ENCODE measurements at regions not wholly inside any gene's neighbourhood (a gene's known extent, or its start where the extent isn't known, plus 50 kb on each side); places are given as distances from the start of the nearest gene placed in this dataset.
"Not testable (repeated sequence)": the region's sequence is repeated elsewhere in the genome, so short reads cannot be mapped to it uniquely, and the experiment has no call there.

- no peaks in the 10 kb centered on the region for H3K4me1 ChIP-seq (ENCODE audit: insufficient read depth, poor library complexity, severe bottlenecking)
- H3K36me3 ChIP-seq (ENCODE audit: low read depth) = no peaks in the 10 kb centered on the region
- H3K27ac ChIP-seq (ENCODE audit: poor library complexity, severe bottlenecking) = no peak overlapping the region
- H3K27me3 ChIP-seq (ENCODE audit: insufficient read depth, poor library complexity, severe bottlenecking) = no peaks in the 10 kb centered on the region
- peaks cover 2% of the 10 kb centered on the region for H3K9me3 ChIP-seq (ENCODE audit: severe bottlenecking)
- DNase-seq (ENCODE audit: low spot score) (no peak), ATAC-seq (ENCODE audit: low read depth) (no peak)
- TF ChIP-seq, protein P1, sequence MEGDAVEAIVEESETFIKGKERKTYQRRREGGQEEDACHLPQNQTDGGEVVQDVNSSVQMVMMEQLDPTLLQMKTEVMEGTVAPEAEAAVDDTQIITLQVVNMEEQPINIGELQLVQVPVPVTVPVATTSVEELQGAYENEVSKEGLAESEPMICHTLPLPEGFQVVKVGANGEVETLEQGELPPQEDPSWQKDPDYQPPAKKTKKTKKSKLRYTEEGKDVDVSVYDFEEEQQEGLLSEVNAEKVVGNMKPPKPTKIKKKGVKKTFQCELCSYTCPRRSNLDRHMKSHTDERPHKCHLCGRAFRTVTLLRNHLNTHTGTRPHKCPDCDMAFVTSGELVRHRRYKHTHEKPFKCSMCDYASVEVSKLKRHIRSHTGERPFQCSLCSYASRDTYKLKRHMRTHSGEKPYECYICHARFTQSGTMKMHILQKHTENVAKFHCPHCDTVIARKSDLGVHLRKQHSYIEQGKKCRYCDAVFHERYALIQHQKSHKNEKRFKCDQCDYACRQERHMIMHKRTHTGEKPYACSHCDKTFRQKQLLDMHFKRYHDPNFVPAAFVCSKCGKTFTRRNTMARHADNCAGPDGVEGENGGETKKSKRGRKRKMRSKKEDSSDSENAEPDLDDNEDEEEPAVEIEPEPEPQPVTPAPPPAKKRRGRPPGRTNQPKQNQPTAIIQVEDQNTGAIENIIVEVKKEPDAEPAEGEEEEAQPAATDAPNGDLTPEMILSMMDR (IDR thresholded peaks at IDR 0.05; ENCODE audit: poor library complexity, severe bottlenecking) = no peak
- H3K4me3 ChIP-seq (ENCODE audit: severe bottlenecking) = no peak overlapping the region
These were observed 108.8 kb downstream of the EFHB start for GRCh38 chr3:19825193-19825592.

GRCh38 chr3:19822805-19823204 is 111.2 kb downstream of the EFHB start:
- Histone ChIP-seq H3K9me3 (ENCODE audit: severe bottlenecking) (no peaks in the 10 kb centered on the region), H3K27me3 (ENCODE audit: insufficient read depth, poor library complexity, severe bottlenecking) (no peaks in the 10 kb centered on the region), H3K27ac (ENCODE audit: poor library complexity, severe bottlenecking) (no peak overlapping the region), H3K4me3 (ENCODE audit: severe bottlenecking) (no peak overlapping the region), H3K36me3 (ENCODE audit: low read depth) (no peaks in the 10 kb centered on the region), H3K4me1 (ENCODE audit: insufficient read depth, poor library complexity, severe bottlenecking) (no peaks in the 10 kb centered on the region)
- ATAC-seq (ENCODE audit: low read depth) = no peak
- DNase-seq (ENCODE audit: low spot score) = no peak
- TF ChIP-seq, protein P1 (IDR thresholded peaks at IDR 0.05; ENCODE audit: poor library complexity, severe bottlenecking) = no peak

DNA sequence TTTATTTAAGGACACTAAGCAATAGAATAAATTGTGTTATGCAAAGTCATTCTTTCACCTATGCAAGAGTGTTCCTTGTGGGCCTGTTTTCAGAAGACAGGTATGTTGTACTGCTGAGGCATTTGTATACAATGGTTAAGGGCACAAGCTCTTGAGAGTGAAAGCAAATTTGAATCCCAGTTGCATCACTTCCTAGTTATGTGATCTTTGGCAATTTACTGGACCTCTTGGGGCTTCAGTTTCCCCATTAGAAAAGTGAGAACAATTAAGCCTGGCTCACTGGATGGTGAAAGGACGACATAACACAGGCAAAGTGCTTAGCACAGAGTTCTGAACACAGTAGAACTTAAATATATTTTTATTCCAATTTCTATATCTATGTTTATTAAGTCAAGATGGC is 117.4 kb downstream of the EFHB start:
- DNase-seq (ENCODE audit: low spot score) = no peak
- Histone ChIP-seq H3K36me3 (ENCODE audit: low read depth) (no peaks in the 10 kb centered on the region), H3K4me3 (ENCODE audit: severe bottlenecking) (no peak overlapping the region), H3K27ac (ENCODE audit: poor library complexity, severe bottlenecking) (no peak overlapping the region), H3K4me1 (ENCODE audit: insufficient read depth, poor library complexity, severe bottlenecking) (no peaks in the 10 kb centered on the region), H3K9me3 (ENCODE audit: severe bottlenecking) (no peaks in the 10 kb centered on the region), H3K27me3 (ENCODE audit: insufficient read depth, poor library complexity, severe bottlenecking) (no peaks in the 10 kb centered on the region)
- ATAC-seq (ENCODE audit: low read depth) = no peak
- TF ChIP-seq, protein P1 (IDR thresholded peaks at IDR 0.05; ENCODE audit: poor library complexity, severe bottlenecking) = no peak

DNA sequence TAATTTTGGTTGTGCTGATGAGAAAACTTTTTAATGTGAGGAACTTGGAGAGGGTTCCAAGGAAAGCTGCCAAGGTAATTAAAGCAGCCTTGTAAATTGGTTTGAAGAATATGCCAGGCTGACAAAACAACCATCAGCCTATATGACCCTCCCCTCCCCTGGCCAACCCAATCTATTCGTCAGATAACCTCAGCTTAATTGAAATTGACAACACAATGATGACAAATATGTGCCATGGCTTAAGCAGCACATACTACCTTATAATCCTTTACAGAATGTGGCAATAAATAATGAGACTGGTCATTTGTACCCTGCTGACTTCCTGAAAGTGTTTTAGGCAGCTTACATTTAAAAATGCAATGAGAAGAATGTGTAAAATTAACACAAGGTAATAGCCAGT is 118.2 kb downstream of the EFHB start:
- Histone ChIP-seq H3K4me1 (ENCODE audit: insufficient read depth, poor library complexity, severe bottlenecking) (no peaks in the 10 kb centered on the region), H3K36me3 (ENCODE audit: low read depth) (no peaks in the 10 kb centered on the region), H3K27me3 (ENCODE audit: insufficient read depth, poor library complexity, severe bottlenecking) (no peaks in the 10 kb centered on the region), H3K9me3 (ENCODE audit: severe bottlenecking) (no peaks in the 10 kb centered on the region), H3K4me3 (ENCODE audit: severe bottlenecking) (no peak overlapping the region), H3K27ac (ENCODE audit: poor library complexity, severe bottlenecking) (no peak overlapping the region)
- ATAC-seq (ENCODE audit: low read depth) (no peak), DNase-seq (ENCODE audit: low spot score) (no peak)
- TF ChIP-seq, protein P1 (IDR thresholded peaks at IDR 0.05; ENCODE audit: poor library complexity, severe bottlenecking) = no peak

- H3K27ac ChIP-seq (ENCODE audit: poor library complexity, severe bottlenecking); DNase-seq (ENCODE audit: low spot score); H3K4me1 ChIP-seq (ENCODE audit: insufficient read depth, poor library complexity, severe bottlenecking); H3K4me3 ChIP-seq (ENCODE audit: severe bottlenecking); H3K27me3 ChIP-seq (ENCODE audit: insufficient read depth, poor library complexity, severe bottlenecking); H3K36me3 ChIP-seq (ENCODE audit: low read depth); ATAC-seq (ENCODE audit: low read depth); H3K9me3 ChIP-seq (ENCODE audit: severe bottlenecking): not testable (repeated sequence)
These were observed 120.3 kb downstream of the EFHB start for GRCh38 chr3:19813743-19814142.
